ENCODE measurements at regions not wholly inside any gene's neighbourhood (a gene's known extent, or its start where the extent isn't known, plus 50 kb on each side); places are given as distances from the start of the nearest gene placed in this dataset.
A peak's percentile ranks its signal among the peaks of the same experiment; 100 is the strongest.
"Not testable (repeated sequence)": the region's sequence is repeated elsewhere in the genome, so short reads cannot be mapped to it uniquely, and the experiment has no call there.

DNA sequence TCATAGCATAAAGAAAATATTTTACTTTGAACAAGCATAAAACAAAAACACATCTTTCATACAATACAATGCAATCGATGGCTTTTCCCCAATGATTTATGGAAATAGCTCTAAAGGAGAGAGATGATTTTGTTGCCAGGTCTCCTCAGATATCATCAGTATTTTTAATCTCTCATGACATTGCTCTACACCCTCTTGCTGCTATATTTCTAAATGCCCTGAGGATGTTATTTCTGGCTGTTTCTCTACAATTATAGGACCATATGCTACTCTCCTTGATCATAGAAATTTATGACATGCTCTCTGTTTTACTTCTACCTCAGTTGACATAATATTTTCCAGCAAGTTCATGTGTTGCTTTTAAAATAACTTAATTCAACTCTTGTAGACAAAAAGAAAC, 654.9 kb upstream of the GBE1 start:
- DNase-seq, result no peak

DNA sequence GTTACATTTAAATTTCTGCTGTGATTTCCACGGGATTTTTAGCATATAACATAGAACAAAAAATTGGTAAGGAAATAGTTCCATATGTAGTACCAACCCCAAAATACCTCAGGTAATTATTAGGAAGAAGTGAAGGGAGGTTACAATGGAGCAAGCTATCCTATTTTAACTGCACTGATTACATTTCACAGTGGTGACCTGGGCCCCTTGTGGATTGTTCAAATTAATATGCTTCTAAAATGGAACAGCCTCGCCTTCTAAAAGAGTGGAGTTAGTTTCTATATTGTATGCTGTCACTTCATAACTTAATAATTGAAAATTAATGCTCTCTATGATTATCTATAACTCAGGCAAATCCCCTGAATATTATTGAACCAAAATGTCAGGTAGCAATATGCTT, 651.7 kb upstream of the GBE1 start:
- no peak for DNase-seq

DNA sequence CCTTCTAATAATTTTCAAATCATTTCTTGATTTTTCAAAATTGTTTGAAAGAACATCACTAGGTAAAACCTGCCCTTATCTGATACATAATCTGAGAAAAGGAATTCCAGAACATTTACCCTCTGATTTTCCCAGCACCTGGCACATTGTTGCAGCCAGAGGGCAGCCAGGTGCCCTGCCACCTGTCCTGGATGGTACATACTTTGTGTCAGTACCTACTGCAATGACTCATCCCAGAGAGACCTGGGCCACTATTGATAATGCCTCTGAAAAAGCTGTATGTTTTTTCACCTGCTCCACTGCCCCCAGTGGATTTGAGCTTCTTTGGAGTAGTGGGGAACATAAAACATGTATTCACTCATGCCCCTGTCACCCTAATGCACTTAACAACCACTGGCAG, 648.9 kb upstream of the GBE1 start:
- DNase-seq, result no peak

DNA sequence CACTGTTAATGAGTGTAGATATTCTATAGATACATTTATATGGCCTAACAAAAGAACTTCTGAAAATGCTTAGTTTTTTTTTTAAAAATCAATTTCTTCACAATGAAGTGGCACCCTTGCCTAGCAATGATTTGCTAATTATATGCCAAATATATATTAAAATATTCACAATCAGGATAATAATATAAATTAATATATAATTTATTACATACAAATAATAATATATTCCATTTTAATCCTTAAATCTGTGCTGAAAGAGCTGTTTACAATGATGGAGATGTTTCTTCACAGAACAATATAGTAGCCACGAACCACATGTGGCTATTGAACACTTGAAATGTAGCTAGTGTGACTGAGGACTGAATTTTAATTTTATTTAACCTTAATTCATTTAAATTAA, 648.4 kb upstream of the GBE1 start:
- no peak for DNase-seq

DNA sequence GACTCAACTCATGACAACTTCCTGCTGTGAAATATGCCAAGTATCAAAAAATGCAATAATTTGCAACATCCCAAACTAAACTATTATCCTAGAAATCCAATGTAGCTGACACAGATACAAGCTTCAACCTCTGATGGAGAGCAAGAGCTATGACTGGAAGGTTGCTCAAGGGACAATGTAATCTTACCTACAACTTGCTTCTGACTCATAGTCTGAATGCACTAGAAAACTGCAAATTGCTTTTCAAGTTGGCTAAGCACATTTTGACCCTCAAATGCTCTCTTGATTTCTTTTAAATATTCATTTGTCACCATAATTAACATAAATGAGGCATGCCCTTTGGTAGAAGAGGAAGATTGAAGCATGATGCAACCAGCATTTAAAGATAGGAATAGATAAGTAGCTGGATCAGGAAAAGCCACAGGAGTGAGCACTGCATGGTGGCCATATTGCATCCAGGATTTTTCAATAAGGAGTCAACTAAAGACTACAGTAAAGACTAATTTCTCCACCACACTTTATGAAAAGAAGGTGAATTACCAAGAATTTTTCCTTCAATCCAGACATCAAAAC, 630.8 kb upstream of the GBE1 start:
- no peak for DNase-seq

GRCh38 chr3:82390868-82391267, 629.4 kb upstream of the GBE1 start:
- DNase-seq, result no peak

DNA sequence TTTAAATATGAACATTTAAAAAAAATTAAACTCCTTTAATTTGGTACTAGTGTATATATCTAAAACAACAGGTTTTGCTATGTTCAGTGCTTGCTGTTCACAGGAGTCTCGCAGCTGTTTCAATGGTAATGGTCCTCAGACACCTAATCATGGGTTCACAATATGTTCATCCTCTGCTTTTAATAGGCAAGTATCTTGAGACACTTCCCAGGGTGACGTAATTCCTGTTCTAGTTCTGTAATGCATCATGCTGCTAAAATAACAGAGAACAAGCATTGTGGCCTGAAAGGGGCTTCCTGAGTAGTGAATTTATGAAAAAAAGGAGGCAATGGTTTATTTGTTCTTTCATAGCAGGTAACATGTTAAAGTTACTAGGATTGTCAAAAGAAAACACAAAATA, 625.2 kb upstream of the GBE1 start:
- no peak for DNase-seq

DNA sequence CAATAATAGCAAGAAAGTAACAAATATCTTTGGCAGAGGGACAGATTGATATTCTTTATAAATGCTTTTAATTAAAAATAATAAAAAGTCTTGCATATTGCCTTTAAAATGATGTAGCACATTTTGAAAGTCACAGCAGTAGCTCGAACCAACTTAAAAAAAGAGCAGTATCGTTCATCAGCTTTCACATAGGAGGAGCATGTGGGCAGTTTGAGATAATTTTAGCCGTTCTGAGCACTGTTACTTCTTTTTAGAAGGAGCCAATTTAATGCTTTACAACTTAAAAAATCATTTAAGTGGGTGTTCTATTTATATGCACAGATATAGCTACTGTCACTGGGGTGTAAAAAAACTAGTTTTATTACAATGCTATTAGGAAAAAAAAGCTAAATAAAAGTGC, 622.7 kb upstream of the GBE1 start:
- peak in 1 of 56 donors; percentile 0 for DNase-seq

- no peak for DNase-seq
Measured at GRCh38 chr3:82382831-82383230, 621.4 kb upstream of the GBE1 start.

- DNase-seq, result no peak
Measured at GRCh38 chr3:82378392-82378791, 616.9 kb upstream of the GBE1 start.

DNA sequence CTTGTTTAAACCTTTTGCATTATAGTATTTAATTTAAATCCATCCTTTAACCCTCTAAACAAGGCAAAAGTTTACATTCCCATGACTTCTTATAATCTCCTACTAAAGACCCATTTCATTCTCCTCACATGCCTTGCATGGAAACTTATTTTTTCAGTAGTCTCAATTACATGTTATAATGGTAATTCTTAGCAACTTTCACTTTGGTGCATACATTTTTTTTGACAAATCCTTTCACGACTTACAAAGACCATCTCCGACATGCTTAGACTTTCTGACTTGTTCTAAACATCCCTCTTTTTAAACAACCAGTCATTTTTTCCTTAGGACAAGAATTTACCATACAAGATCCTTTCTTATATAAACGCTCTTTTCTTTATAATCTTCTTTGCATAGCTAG, 615.4 kb upstream of the GBE1 start:
- no peak for DNase-seq

DNA sequence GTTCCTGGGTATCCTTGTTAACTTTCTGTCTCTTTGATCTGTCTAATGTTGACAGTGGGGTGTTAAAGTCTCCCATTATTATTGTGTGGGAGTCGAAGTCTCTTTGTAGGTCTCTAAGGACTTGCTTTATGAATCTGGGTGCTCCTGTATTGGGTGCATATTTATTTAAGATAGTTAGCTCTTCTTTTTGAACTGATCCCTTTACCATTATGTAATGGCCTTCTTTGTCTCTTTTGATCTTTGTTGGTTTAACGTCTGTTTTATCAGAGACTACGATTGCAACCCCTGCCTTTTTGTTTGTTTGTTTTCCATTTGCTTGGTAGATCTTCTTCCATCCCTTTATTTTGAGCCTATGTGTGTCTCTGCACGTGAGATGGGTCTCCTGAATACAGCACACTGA, 612.4 kb upstream of the GBE1 start:
- DNase-seq, result not testable (repeated sequence)

DNA sequence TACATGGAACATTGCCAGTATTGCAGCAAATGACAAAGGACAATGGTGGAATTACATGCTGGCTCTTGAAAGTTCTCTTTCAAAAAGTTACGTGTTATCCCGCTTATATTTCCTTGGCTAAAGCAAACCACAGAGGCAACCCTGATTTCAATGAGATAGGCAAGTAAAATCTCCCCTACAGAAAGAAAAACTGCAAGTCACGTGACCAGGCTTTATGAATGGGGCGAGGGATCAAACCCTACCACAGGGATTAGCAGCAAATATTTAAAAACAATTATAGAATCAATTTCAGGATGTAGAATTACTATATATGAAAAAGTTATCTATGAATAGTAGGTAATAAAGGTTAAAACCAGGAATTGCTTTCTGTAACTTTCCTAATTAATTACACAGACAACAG, 603.4 kb upstream of the GBE1 start:
- no peak for DNase-seq

DNA sequence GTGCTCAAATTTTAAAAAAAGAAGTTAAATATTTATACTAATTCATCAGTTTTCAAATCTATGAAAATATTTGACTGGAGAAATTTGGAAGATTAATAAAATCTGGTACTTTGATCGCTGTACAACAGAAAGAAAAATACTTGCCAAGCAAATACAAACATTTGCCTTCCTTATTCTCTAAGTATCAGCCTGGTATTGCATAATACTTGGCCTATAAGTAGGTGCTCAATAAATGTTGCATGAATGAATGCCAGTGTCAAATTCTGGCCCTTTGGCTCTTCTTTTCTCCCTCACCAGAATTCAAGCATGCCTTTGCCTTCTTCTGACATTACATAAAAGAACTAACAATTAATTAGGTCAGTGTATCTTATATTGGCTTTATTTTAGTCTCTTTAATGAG, 601.7 kb upstream of the GBE1 start:
- DNase-seq, result no peak

DNA sequence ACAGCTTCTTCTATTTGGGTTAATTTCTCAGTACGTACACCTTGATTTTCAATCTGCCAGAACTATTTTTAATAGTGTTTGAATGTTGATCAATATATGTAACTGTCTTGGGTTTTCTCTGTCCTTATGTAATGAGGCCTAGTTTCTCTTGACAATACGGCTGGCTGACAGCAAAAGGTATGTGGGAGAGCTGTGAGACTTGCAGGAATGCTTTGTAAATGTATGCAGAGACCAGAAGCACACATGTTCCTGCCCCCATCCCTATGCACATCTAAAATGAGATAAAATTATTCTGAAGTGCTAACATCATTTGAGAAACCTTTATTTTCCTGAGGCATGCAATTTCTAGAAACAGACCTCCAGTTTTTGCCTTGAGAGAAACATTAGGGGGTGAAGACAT, 593.8 kb upstream of the GBE1 start:
- no peak for DNase-seq

DNA sequence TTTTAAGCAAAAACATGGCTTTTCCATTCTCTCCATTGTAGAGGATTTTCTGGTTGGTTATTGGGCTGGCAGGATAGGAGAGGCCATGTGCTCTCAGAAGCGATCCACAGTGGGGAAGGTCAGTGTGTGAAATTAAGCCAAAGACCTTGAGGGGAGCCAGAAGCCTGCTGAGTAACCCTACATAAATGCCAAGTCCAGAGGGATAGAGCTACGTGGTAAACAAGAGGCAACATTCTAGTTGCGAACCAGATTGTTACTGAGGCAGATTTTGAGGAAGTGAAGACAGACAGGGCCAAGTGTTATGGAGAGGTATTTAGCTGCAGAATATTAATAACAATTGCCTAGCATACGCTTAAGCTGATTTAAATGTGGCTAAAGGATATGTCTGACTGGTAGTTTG, 592.8 kb upstream of the GBE1 start:
- no peak for DNase-seq

DNA sequence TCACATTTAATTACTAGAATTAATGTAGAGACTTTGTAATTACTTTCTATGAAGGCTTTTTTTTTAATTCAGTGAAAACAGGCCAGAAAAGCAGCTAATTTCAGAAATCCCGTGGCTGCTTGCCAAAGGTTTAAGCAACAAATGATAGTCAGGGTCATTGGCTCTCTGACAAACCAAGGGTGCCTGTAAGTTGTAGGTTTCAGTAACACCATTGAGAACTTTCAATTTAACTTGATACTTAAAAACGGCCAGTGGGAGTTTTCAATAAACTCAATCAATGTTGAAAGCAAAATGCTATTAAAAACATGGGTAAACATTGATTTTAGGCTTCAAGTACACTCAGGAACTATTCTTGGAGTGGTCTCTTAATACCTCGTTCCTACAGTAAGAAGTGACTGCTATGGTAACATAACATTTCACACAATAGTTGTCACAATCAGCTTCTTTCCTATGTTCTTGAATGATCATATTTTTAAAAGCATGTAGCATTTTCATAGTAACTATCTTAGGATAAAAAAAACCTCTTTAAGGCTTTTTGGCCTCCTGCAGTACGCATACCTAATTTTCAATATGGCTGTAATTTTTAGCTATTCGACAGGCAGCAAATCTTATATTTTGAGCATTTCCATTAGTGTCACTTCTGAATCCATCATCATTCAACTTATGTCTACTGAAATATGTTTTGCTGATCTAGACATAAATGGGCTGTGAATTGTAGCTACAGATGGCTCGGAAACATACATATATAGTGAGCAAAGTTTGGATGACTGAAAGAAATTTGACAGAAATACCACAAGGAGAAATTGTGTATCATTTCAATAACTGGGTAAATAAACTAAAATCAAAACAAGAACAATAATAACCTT, 592.1 kb upstream of the GBE1 start:
- DNase-seq, result no peak

DNA sequence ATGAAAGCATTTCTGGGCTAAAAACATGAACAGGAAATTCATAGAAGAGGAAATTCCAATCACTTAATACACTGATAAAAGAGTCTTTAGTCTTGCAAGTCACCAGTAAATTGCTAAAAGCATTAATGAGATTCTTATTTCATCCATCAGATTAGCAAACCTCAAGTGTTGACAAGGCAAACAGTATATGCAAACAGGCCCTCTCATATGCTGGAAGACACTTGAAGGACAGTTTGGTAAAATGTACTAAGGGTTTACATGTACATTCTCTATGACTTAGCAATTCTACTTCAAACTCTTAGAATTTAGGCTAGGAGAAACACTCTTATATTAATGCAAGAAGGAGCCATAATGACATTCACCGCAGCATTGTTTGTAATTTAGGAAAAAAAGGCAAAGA, 586.1 kb upstream of the GBE1 start:
- DNase-seq, result no peak

- DNase-seq, result no peak
Measured at GRCh38 chr3:82342521-82342920, 581.1 kb upstream of the GBE1 start.

GRCh38 chr3:82329300-82329699, 567.9 kb upstream of the GBE1 start:
- DNase-seq, result no peak

- DNase-seq, result no peak
Measured at GRCh38 chr3:82311901-82312300, 550.5 kb upstream of the GBE1 start.

DNA sequence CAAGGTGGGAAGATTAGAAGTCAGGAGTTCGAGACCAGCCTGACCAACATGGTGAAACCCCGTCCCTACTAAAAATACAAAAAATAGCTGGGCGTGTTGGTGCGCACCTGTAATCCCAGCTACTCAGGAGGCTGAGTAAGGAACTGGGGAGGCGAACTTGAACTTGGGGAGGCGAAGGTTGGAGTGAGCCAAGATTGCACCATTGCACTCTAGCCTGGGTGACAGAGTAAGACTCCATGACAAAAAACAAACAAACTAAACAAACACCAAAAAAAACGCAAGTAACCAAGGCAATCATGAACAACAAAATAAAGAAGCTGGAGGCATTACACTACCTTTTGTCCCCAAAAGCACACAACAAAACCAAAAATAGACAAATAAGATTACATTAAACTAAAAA, 547.3 kb upstream of the GBE1 start:
- no peak for DNase-seq

GRCh38 chr3:82306189-82306588, 544.7 kb upstream of the GBE1 start:
- no peak for DNase-seq

DNA sequence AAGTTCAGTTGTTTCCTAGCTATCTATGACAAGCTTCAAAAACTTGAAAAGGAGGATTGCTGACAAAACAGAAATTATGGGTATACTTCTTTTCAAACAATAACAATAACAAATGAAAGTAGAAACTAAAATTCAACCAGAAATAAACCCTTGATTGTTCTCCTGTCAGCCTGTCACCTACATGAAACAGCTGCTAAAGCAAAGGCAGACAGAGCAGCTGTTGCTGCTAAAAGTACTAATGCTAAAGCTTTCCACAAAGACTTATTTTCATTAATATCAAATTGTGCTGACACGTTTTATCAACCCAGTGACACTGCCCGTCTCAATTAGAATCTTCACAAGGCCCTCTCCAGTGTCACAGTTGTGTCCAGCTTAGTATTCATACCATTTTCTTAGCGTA, 533.2 kb upstream of the GBE1 start:
- DNase-seq, result no peak

All from nucleus accumbens (tissue), 56 donors.